Body of pancreas (tissue), 4 donors: ENCODE measurements at regions not wholly inside any gene's neighbourhood (a gene's known extent, or its start where the extent isn't known, plus 50 kb on each side); places are given as distances from the start of the nearest gene placed in this dataset.

ENCODE experiments used
- ATAC-seq: fragments of 150-250 bp; one replicate; pipeline ENCODE4 v1.9.1; 2016
- DNase-seq, 4 donors: peaks; one replicate each; pipeline ENCODE4 v3.0.0-alpha.2; 2019
- H3K27ac ChIP-seq, 4 donors: fragments of 200-600 bp; sonication (generic); 1 replicate in 3 of 4; 2 replicates in 1 of 4; pipeline versions ENCODE4 v1.5.1 to v1.6.1; 2016 to 2019; ENCODE audit warnings: mild to moderate bottlenecking in 1 of 4, mixed read lengths in 1 of 4, moderate library complexity in 1 of 4
- H3K27me3 ChIP-seq, 2 donors: fragments of 200-600 bp; sonication (generic); one replicate each; pipeline ENCODE4 v1.6.0; 2016; ENCODE audit warnings: mild to moderate bottlenecking in 1 of 2
- H3K36me3 ChIP-seq, 2 donors: fragments of 200-600 bp; sonication (generic); replicated peaks in 1 of 2; 2 replicates each; pipeline ENCODE4 v1.5.1; 2016; ENCODE audit warnings: low read depth in 2 of 2; ENCODE audit not compliant: insufficient read depth in 1 of 2
- H3K4me1 ChIP-seq: fragments of 200-600 bp; sonication (generic); one replicate; pipeline ENCODE4 v1.6.0; 2016
- H3K4me3 ChIP-seq, 2 donors: fragments of 200-600 bp; sonication (generic); 1 replicate in 1 of 2; 2 replicates in 1 of 2; pipeline ENCODE4 v1.5.1; 2016 to 2019
- H3K9me3 ChIP-seq, 3 donors: fragments of 200-600 bp; sonication (generic); 1 replicate in 2 of 3; 2 replicates in 1 of 3; pipeline ENCODE4 v1.5.1; 2016
- POLR2A ChIP-seq, 3 donors: fragments of 450-650 bp; IDR thresholded peaks; one replicate each; pipeline ENCODE4 v1.6.1; 2016; ENCODE audit warnings: antibody characterized with exemption in 3 of 3, mild to moderate bottlenecking in 2 of 3
- WGBS, 2 donors: methylation state at CpG; one replicate each; pipeline ENCODE4 v1.1.5; 2017; 5-methylcytosine and 5-hydroxymethylcytosine counted together
- intact Hi-C: fragments of 100-400 bp; cut with DNase I; formaldehyde crosslinking; loops from one replicate; pipeline ENCODE4 v1.15.1; 2023
- TF ChIP-seq, protein P1 (sequence below), 7 experiments: fragments of 450-650 bp in 4 of 7; fragments of 200-600 bp in 3 of 7; sonication (generic) in 3 of 7; IDR thresholded peaks; one replicate each; pipeline ENCODE4 v1.5.1; 2016 to 2019; ENCODE audit warnings: antibody characterized with exemption in 7 of 7

DNA sequence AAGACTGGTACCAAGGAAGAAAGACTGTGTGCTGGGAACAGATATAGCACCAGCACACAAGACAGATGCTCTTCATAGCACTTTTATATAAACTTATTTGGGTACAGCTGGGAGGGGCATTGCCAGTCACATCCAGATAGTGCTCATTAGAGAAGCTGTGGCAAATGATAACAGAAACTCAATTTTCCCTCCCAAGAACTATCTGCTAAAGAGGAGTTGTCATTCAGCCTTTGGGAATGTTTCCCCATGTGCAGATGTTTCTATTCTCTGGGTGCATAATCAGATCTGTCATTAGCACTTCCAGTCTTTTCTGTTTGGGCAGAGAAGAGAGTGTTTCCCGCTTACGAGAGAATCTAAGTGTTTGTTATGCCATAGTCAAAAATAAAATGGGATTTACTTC, 714.9 kb upstream of the MDGA2 start:
- TF ChIP-seq, protein P1, sequence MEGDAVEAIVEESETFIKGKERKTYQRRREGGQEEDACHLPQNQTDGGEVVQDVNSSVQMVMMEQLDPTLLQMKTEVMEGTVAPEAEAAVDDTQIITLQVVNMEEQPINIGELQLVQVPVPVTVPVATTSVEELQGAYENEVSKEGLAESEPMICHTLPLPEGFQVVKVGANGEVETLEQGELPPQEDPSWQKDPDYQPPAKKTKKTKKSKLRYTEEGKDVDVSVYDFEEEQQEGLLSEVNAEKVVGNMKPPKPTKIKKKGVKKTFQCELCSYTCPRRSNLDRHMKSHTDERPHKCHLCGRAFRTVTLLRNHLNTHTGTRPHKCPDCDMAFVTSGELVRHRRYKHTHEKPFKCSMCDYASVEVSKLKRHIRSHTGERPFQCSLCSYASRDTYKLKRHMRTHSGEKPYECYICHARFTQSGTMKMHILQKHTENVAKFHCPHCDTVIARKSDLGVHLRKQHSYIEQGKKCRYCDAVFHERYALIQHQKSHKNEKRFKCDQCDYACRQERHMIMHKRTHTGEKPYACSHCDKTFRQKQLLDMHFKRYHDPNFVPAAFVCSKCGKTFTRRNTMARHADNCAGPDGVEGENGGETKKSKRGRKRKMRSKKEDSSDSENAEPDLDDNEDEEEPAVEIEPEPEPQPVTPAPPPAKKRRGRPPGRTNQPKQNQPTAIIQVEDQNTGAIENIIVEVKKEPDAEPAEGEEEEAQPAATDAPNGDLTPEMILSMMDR (IDR thresholded peaks at IDR 0.05) = no peak
- TF ChIP-seq POLR2A (IDR thresholded peaks at IDR 0.05) = no peak
- ATAC-seq (no peak), DNase-seq (no peak)
- 38 to 50% methylated on average over 2 of the region's 2 CpGs for WGBS, 2 donors
- intact Hi-C loops = no loop called here
- no peaks in the 10 kb centered on the region for H3K9me3 ChIP-seq
- no peak overlapping the region for H3K27ac ChIP-seq
- H3K4me3 ChIP-seq = no peak overlapping the region
- H3K4me1 ChIP-seq = no peaks in the 10 kb centered on the region
- no peaks in the 10 kb centered on the region for H3K36me3 ChIP-seq
- no peaks in the 10 kb centered on the region for H3K27me3 ChIP-seq

DNA sequence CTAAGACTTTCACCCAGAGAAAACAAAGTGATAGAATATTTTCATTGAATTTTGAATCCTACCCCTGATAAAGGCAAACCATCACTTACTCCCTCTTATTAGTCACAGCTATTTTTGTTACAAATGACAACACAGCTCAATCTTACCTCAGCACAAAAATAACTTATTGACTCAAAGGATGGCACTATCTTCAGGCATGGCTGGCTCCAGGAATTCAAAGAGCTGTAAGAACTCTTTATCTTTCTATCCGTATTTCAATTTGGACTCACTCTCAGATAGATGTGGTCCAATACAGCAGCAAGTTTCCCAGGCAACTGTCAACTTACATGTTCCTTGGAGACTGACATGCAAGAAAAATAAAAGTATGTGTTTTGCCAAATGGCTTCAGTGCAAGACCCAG, 709.4 kb upstream of the MDGA2 start:
- 12 to 25% methylated on average over 1 of the region's 1 CpG for WGBS, 2 donors
- ATAC-seq = no peak
- TF ChIP-seq, protein P1 (IDR thresholded peaks at IDR 0.05) = no peak
- no peak for TF ChIP-seq POLR2A (IDR thresholded peaks at IDR 0.05)
- DNase-seq = no peak
- no peaks in the 10 kb centered on the region for H3K36me3 ChIP-seq
- no peak overlapping the region for H3K27ac ChIP-seq
- no peaks in the 10 kb centered on the region for H3K27me3 ChIP-seq
- H3K4me1 ChIP-seq = no peaks in the 10 kb centered on the region
- intact Hi-C loops = no loop called here
- H3K9me3 ChIP-seq = no peaks in the 10 kb centered on the region
- no peak overlapping the region for H3K4me3 ChIP-seq

DNA sequence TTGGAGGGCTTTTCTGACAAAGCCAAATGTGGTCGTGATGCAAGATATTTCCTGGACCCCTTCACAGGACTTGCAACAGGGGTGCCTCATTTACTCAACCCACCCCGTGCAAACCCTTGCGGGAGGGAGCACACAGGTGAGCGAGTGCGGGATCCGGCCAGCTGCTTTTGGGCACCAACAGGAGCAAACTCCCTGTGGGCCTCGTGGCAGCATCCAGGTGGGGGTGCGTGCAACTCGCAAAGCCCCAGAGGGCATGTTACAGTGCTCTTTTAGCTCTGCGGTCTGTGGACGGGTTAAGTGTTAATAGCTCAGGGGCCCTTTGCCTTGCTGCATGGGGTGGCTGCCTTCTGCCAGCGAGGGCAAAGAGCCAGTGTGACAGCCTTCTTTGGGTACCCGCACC, 707.6 kb upstream of the MDGA2 start:
- intact Hi-C loops = no loop called here
- Histone ChIP-seq H3K27ac (no peak overlapping the region), H3K36me3 (no peaks in the 10 kb centered on the region), H3K9me3 (no peaks in the 10 kb centered on the region), H3K4me3 (no peak overlapping the region), H3K4me1 (no peaks in the 10 kb centered on the region), H3K27me3 (no peaks in the 10 kb centered on the region)
- DNase-seq = no peak
- TF ChIP-seq POLR2A (IDR thresholded peaks at IDR 0.05) = no peak
- TF ChIP-seq, protein P1 (IDR thresholded peaks at IDR 0.05) = no peak
- WGBS, 2 donors = 69 to 79% methylated on average over 7 to 13 of the region's 13 CpGs
- ATAC-seq = no peak

DNA sequence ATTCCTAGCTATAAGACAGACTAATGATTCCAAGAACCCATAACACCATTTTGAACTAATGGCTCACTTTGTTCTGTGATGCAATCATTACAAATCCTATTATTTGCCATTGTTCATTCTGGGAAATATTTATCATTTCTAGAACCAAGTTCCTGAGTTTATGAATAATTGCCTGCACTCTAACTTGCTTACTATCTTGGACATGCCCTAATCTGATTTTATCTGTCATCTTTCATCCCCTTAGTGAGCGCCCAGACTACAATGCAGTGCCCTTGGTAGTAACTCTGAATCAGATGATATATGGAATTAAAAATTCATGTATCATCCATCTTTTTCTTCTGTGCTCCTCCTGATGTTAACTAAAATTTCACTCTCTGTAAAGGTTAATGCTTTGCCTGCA, 703.1 kb upstream of the MDGA2 start:
- no peak for ATAC-seq
- no peak overlapping the region for H3K4me3 ChIP-seq
- no peaks in the 10 kb centered on the region for H3K36me3 ChIP-seq
- H3K27ac ChIP-seq = no peak overlapping the region
- H3K9me3 ChIP-seq = no peaks in the 10 kb centered on the region
- WGBS, 2 donors = 56 to 62% methylated on average over 1 of the region's 1 CpG
- H3K27me3 ChIP-seq = no peaks in the 10 kb centered on the region
- intact Hi-C loops = no loop called here
- no peaks in the 10 kb centered on the region for H3K4me1 ChIP-seq
- DNase-seq = no peak
- TF ChIP-seq POLR2A (IDR thresholded peaks at IDR 0.05) = no peak
- TF ChIP-seq, protein P1 (IDR thresholded peaks at IDR 0.05) = no peak

DNA sequence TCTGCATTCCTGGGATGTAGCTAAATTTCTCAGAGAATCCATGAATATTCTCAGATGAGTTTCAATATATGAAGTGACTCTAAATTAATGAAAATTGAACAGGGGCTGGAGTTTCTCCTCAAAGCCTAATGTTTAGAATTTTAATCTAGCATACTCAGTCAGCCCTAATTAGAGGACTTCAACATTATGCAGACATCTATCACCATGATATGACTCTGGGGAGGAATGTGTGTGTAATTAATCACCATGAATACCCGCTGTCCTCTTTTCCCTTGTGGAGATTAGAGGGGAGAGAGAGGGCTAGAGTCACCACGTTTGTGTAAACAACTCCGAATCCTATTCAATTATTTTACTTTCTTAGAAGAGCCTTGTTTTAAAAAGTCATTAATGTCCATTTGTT, 698.6 kb upstream of the MDGA2 start:
- ATAC-seq = no peak
- H3K36me3 ChIP-seq = no peaks in the 10 kb centered on the region
- 6 to 11% methylated on average over 3 of the region's 3 CpGs for WGBS, 2 donors
- no peak overlapping the region for H3K27ac ChIP-seq
- TF ChIP-seq, protein P1 (IDR thresholded peaks at IDR 0.05) = no peak
- no peak for TF ChIP-seq POLR2A (IDR thresholded peaks at IDR 0.05)
- no peak overlapping the region for H3K4me3 ChIP-seq
- H3K4me1 ChIP-seq = no peaks in the 10 kb centered on the region
- no peaks in the 10 kb centered on the region for H3K27me3 ChIP-seq
- H3K9me3 ChIP-seq = no peaks in the 10 kb centered on the region
- no peak for DNase-seq
- intact Hi-C loops = no loop called here
